ENCODE measurements at regions not wholly inside any gene's neighbourhood (a gene's known extent, or its start where the extent isn't known, plus 50 kb on each side); places are given as distances from the start of the nearest gene placed in this dataset.

- no peak for TF ChIP-seq CTCF (IDR thresholded peaks at IDR 0.05; ENCODE audit: partially characterized antibody, unreplicated experiment)
Measured at GRCh38 chr1:14238472-14239307, 359.8 kb upstream of the KAZN start.

GRCh38 chr1:14240265-14240664 is 358.2 kb upstream of the KAZN start:
- no peaks in the 10 kb centered on the region for H3K27me3 Mint-ChIP-seq (ENCODE audit: unreplicated experiment)
- no peak overlapping the region for H3K27ac Mint-ChIP-seq (ENCODE audit: unreplicated experiment)
- no peak for DNase-seq
- TF ChIP-seq CTCF (IDR thresholded peaks at IDR 0.05; ENCODE audit: partially characterized antibody, unreplicated experiment), result no peak
- H3K36me3 Mint-ChIP-seq (ENCODE audit: unreplicated experiment), result no peaks in the 10 kb centered on the region
- no peak overlapping the region for H3K4me3 Mint-ChIP-seq (ENCODE audit: unreplicated experiment)
- peaks cover 14% of the 10 kb centered on the region for H3K4me1 Mint-ChIP-seq (ENCODE audit: low read depth, unreplicated experiment)
- H3K9me3 Mint-ChIP-seq (ENCODE audit: unreplicated experiment), result no peaks in the 10 kb centered on the region

More at GRCh38 chr1:14238472-14239307, 359.8 kb upstream of the KAZN start:
- no peaks in the 10 kb centered on the region for H3K9me3 Mint-ChIP-seq (ENCODE audit: unreplicated experiment)
- H3K4me1 Mint-ChIP-seq (ENCODE audit: low read depth, unreplicated experiment), result peaks cover 14% of the 10 kb centered on the region
- H3K36me3 Mint-ChIP-seq (ENCODE audit: unreplicated experiment), result no peaks in the 10 kb centered on the region
- H3K27ac Mint-ChIP-seq (ENCODE audit: unreplicated experiment), result no peak overlapping the region
- H3K4me3 Mint-ChIP-seq (ENCODE audit: unreplicated experiment), result no peak overlapping the region
- no peaks in the 10 kb centered on the region for H3K27me3 Mint-ChIP-seq (ENCODE audit: unreplicated experiment)
- DNase-seq, result no peak

- H3K36me3 Mint-ChIP-seq (ENCODE audit: unreplicated experiment), result no peaks in the 10 kb centered on the region
- no peak overlapping the region for H3K4me3 Mint-ChIP-seq (ENCODE audit: unreplicated experiment)
- DNase-seq, result no peak
- no peaks in the 10 kb centered on the region for H3K9me3 Mint-ChIP-seq (ENCODE audit: unreplicated experiment)
- no peak overlapping the region for H3K27ac Mint-ChIP-seq (ENCODE audit: unreplicated experiment)
- no peak for TF ChIP-seq CTCF (IDR thresholded peaks at IDR 0.05; ENCODE audit: partially characterized antibody, unreplicated experiment)
- H3K4me1 Mint-ChIP-seq (ENCODE audit: low read depth, unreplicated experiment), result peaks cover 17% of the 10 kb centered on the region
- no peaks in the 10 kb centered on the region for H3K27me3 Mint-ChIP-seq (ENCODE audit: unreplicated experiment)
Measured at GRCh38 chr1:14242123-14242522, 356.4 kb upstream of the KAZN start.

GRCh38 chr1:14242870-14243269 is 355.6 kb upstream of the KAZN start:
- TF ChIP-seq CTCF (IDR thresholded peaks at IDR 0.05; ENCODE audit: partially characterized antibody, unreplicated experiment), result no peak
- Mint-ChIP-seq H3K4me1 (ENCODE audit: low read depth, unreplicated experiment) (peaks cover 20% of the 10 kb centered on the region), H3K27me3 (ENCODE audit: unreplicated experiment) (no peaks in the 10 kb centered on the region), H3K27ac (ENCODE audit: unreplicated experiment) (no peak overlapping the region), H3K36me3 (ENCODE audit: unreplicated experiment) (no peaks in the 10 kb centered on the region), H3K4me3 (ENCODE audit: unreplicated experiment) (no peak overlapping the region), H3K9me3 (ENCODE audit: unreplicated experiment) (no peaks in the 10 kb centered on the region)
- DNase-seq, result no peak

GRCh38 chr1:14245954-14246353 is 352.5 kb upstream of the KAZN start:
- no peaks in the 10 kb centered on the region for H3K36me3 Mint-ChIP-seq (ENCODE audit: unreplicated experiment)
- H3K4me3 Mint-ChIP-seq (ENCODE audit: unreplicated experiment), result no peak overlapping the region
- TF ChIP-seq CTCF (IDR thresholded peaks at IDR 0.05; ENCODE audit: partially characterized antibody, unreplicated experiment), result no peak
- H3K27me3 Mint-ChIP-seq (ENCODE audit: unreplicated experiment), result no peaks in the 10 kb centered on the region
- H3K4me1 Mint-ChIP-seq (ENCODE audit: low read depth, unreplicated experiment), result peaks cover 27% of the 10 kb centered on the region
- no peaks in the 10 kb centered on the region for H3K9me3 Mint-ChIP-seq (ENCODE audit: unreplicated experiment)
- H3K27ac Mint-ChIP-seq (ENCODE audit: unreplicated experiment), result no peak overlapping the region
- no peak for DNase-seq

Data from glutamatergic neuron (in vitro differentiated cells).